Parathyroid adenoma (tissue), 2 donors: ENCODE measurements at regions not wholly inside any gene's neighbourhood (a gene's known extent, or its start where the extent isn't known, plus 50 kb on each side); places are given as distances from the start of the nearest gene placed in this dataset.
"Not testable (repeated sequence)": the region's sequence is repeated elsewhere in the genome, so short reads cannot be mapped to it uniquely, and the experiment has no call there.

Experiments used
- H2AFZ ChIP-seq: fragments of 300-600 bp; sonication (generic); one replicate; pipeline ENCODE4 v1.7.0; 2017; ENCODE audit warnings: antibody characterized with exemption, mild to moderate bottlenecking
- H3K27ac ChIP-seq: fragments of 300-600 bp; sonication (generic); one replicate; pipeline ENCODE4 v1.7.0; 2017
- H3K27me3 ChIP-seq: fragments of 300-600 bp; sonication (generic); one replicate; pipeline ENCODE4 v1.7.0; 2017; ENCODE audit warnings: low read length; ENCODE audit not compliant: control insufficient read depth, insufficient read depth
- H3K36me3 ChIP-seq: fragments of 300-600 bp; sonication (generic); one replicate; pipeline ENCODE4 v1.7.0; 2017; ENCODE audit warnings: low read length; ENCODE audit not compliant: control insufficient read depth, insufficient read depth
- H3K4me1 ChIP-seq: fragments of 300-600 bp; sonication (generic); one replicate; pipeline ENCODE4 v1.7.0; 2017; ENCODE audit warnings: control low read depth
- H3K4me2 ChIP-seq: fragments of 300-600 bp; sonication (generic); one replicate; pipeline ENCODE4 v1.7.0; 2017; ENCODE audit warnings: low read length
- H3K4me3 ChIP-seq: fragments of 300-600 bp; sonication (generic); one replicate; pipeline ENCODE4 v1.7.0; 2017; ENCODE audit warnings: low read depth, low read length
- H3K79me2 ChIP-seq: fragments of 300-600 bp; sonication (generic); one replicate; pipeline ENCODE4 v1.7.0; 2017; ENCODE audit warnings: control low read depth
- H3K9ac ChIP-seq: fragments of 300-600 bp; sonication (generic); one replicate; pipeline ENCODE4 v1.7.0; 2017; ENCODE audit warnings: mild to moderate bottlenecking
- H3K9me3 ChIP-seq: fragments of 300-600 bp; sonication (generic); one replicate; pipeline ENCODE4 v1.7.0; 2017; ENCODE audit warnings: low read length; ENCODE audit not compliant: control insufficient read depth
- CTCF ChIP-seq: fragments of 300-600 bp; sonication (generic); IDR thresholded peaks from one replicate; pipeline ENCODE4 v1.7.0; 2017; ENCODE audit warnings: antibody characterized with exemption, mild to moderate bottlenecking
- donor health status: primary hyperparathyroidism.

DNA sequence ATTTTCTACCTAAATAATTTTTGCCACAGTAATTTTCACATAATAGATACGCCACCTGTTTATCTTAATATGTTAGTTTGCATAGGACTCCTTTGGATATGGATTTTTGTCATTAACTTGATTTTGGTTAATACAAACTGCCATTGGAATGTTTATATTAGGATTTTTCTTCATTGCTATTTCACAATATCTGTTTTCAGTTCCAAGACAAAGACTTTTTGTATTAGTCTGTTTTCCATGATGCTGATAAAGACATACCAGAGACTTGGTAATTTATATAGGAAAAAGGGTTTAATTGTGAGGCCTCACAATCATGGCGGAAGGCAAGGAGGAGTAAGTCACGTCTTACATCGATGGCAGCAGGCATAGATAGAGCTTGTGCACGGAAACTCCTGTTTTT, 503.1 kb upstream of the TMEFF2 start:
- no peaks in the 10 kb centered on the region for H3K9me3 ChIP-seq
- H3K9ac ChIP-seq = no peak overlapping the region
- H3K4me3 ChIP-seq = no peak overlapping the region
- H3K4me1 ChIP-seq = no peaks in the 10 kb centered on the region
- H3K27me3 ChIP-seq = no peaks in the 10 kb centered on the region
- H3K4me2 ChIP-seq = no peak overlapping the region
- H3K79me2 ChIP-seq = no peaks in the 10 kb centered on the region
- no peak overlapping the region for H3K27ac ChIP-seq
- H3K36me3 ChIP-seq = no peaks in the 10 kb centered on the region
- no peak for TF ChIP-seq CTCF
- no peak overlapping the region for H2AFZ ChIP-seq

- no peaks in the 10 kb centered on the region for H3K9me3 ChIP-seq
- no peak overlapping the region for H2AFZ ChIP-seq
- H3K79me2 ChIP-seq = no peaks in the 10 kb centered on the region
- no peaks in the 10 kb centered on the region for H3K4me1 ChIP-seq
- H3K9ac ChIP-seq = no peak overlapping the region
- no peaks in the 10 kb centered on the region for H3K27me3 ChIP-seq
- H3K4me3 ChIP-seq = no peak overlapping the region
- H3K4me2 ChIP-seq = no peak overlapping the region
- no peaks in the 10 kb centered on the region for H3K36me3 ChIP-seq
- no peak overlapping the region for H3K27ac ChIP-seq
- no peak for TF ChIP-seq CTCF
These were observed 502.1 kb upstream of the TMEFF2 start for GRCh38 chr2:192696857-192697256.

DNA sequence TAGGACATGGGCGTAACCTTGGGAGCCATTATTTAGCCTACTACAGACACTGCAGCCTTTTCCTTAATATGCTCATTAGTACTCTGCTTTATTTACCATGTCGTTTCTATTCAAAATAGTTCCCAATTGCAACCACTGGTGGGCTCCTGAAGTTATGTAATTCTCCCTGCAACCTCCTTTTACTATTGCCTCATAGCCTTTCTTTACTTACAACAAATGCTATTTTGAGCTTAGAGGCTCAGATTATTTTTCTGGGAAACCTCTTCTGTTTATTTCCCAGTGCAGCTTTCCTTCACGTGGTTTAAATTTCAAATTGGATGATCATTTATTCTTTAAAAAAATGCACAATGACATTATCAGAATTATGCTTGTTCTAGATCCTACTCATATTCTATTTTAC, 492.3 kb upstream of the TMEFF2 start:
- TF ChIP-seq CTCF = no peak
- Histone ChIP-seq H2AFZ (no peak overlapping the region), H3K27me3 (no peaks in the 10 kb centered on the region), H3K9me3 (no peaks in the 10 kb centered on the region), H3K9ac (no peak overlapping the region), H3K36me3 (no peaks in the 10 kb centered on the region), H3K4me3 (no peak overlapping the region), H3K4me2 (no peak overlapping the region), H3K27ac (no peak overlapping the region), H3K4me1 (no peaks in the 10 kb centered on the region), H3K79me2 (no peaks in the 10 kb centered on the region)

- H3K36me3 ChIP-seq, H3K9ac ChIP-seq, H3K4me3 ChIP-seq, H3K79me2 ChIP-seq, H3K4me2 ChIP-seq, H3K4me1 ChIP-seq, H3K9me3 ChIP-seq, H2AFZ ChIP-seq, H3K27ac ChIP-seq, H3K27me3 ChIP-seq: not testable (repeated sequence)
These were observed 487.8 kb upstream of the TMEFF2 start for GRCh38 chr2:192682511-192682910.

- H3K27me3 ChIP-seq = no peaks in the 10 kb centered on the region
- H3K4me1 ChIP-seq = no peaks in the 10 kb centered on the region
- H2AFZ ChIP-seq = no peak overlapping the region
- H3K4me3 ChIP-seq = no peak overlapping the region
- no peaks in the 10 kb centered on the region for H3K9me3 ChIP-seq
- H3K79me2 ChIP-seq = no peaks in the 10 kb centered on the region
- H3K4me2 ChIP-seq = no peak overlapping the region
- H3K36me3 ChIP-seq = no peaks in the 10 kb centered on the region
- no peak for TF ChIP-seq CTCF
- no peak overlapping the region for H3K27ac ChIP-seq
- H3K9ac ChIP-seq = no peak overlapping the region
These were observed 480.9 kb upstream of the TMEFF2 start for GRCh38 chr2:192675681-192676080.
